HUDEP-2 (cell line): ENCODE measurements at regions not wholly inside any gene's neighbourhood (a gene's known extent, or its start where the extent isn't known, plus 50 kb on each side); places are given as distances from the start of the nearest gene placed in this dataset.
"Not testable (repeated sequence)": the region's sequence is repeated elsewhere in the genome, so short reads cannot be mapped to it uniquely, and the experiment has no call there.

Experiments used
- DNase-seq, 76 experiments: peaks; one replicate each; lab custom pipeline; 2025; ENCODE audit not compliant: unreplicated experiment in 76 of 76; lab: John Stamatoyannopoulos, UW

- no peak for DNase-seq
Observed at GRCh38 chr4:83748711-83749110, 212.8 kb downstream of the GPAT3 start.

GRCh38 chr4:83738895-83739294 lies 203.0 kb downstream of the GPAT3 start:
- DNase-seq: no peak

GRCh38 chr4:83734576-83734975 lies 198.7 kb downstream of the GPAT3 start:
- no peak for DNase-seq

GRCh38 chr4:83732114-83732635 lies 196.3 kb downstream of the GPAT3 start:
- DNase-seq: no peak

- no peak for DNase-seq
Observed at GRCh38 chr4:83731609-83732008, 195.7 kb downstream of the GPAT3 start.

GRCh38 chr4:83730958-83731357 lies 195.1 kb downstream of the GPAT3 start:
- DNase-seq: not testable (repeated sequence)

GRCh38 chr4:83728191-83728590 lies 192.3 kb downstream of the GPAT3 start:
- DNase-seq: no peak

- no peak for DNase-seq
Observed at GRCh38 chr4:83725336-83726085, 189.6 kb downstream of the GPAT3 start.

- no peak for DNase-seq
Observed at GRCh38 chr4:83724485-83725335, 188.8 kb downstream of the GPAT3 start.

- no peak for DNase-seq
Observed at GRCh38 chr4:83723609-83724008, 187.7 kb downstream of the GPAT3 start.

GRCh38 chr4:83722730-83723269 lies 186.9 kb downstream of the GPAT3 start:
- no peak for DNase-seq

- no peak for DNase-seq
Observed at GRCh38 chr4:83716874-83717273, 181.0 kb downstream of the GPAT3 start.

- no peak for DNase-seq
Observed at GRCh38 chr4:83712890-83713289, 177.0 kb downstream of the GPAT3 start.

- DNase-seq: no peak
Observed at GRCh38 chr4:83709627-83710026, 173.7 kb downstream of the GPAT3 start.

- DNase-seq: no peak
Observed at GRCh38 chr4:83708500-83709175, 172.7 kb downstream of the GPAT3 start.

GRCh38 chr4:83704786-83705185 lies 168.9 kb downstream of the GPAT3 start:
- no peak for DNase-seq

- DNase-seq: no peak
Observed at GRCh38 chr4:83703752-83704151, 167.8 kb downstream of the GPAT3 start.

GRCh38 chr4:83701041-83701440 lies 165.1 kb downstream of the GPAT3 start:
- DNase-seq: no peak

- no peak for DNase-seq
Observed at GRCh38 chr4:83699358-83699757, 163.4 kb downstream of the GPAT3 start.

- DNase-seq: peak in 4 of 76 experiments; percentile 1 to 13 (median 6)
Observed at GRCh38 chr4:83692028-83692427, 156.1 kb downstream of the GPAT3 start.

GRCh38 chr4:83686166-83686565 lies 150.3 kb downstream of the GPAT3 start:
- no peak for DNase-seq
